Caco-2 (cell line): ENCODE measurements at regions not wholly inside any gene's neighbourhood (a gene's known extent, or its start where the extent isn't known, plus 50 kb on each side); places are given as distances from the start of the nearest gene placed in this dataset.

ENCODE experiments used
- BruUV-seq: library from RNA; stranded (reverse); fragments of 400-500 nt; replicated peaks from 2 replicates; lab custom pipeline; 2021; lab: Mats Ljungman, UMichigan
- CTCF ChIA-PET: fragments of 300-600 bp; sonication (Branson Sonifier 250); formaldehyde crosslinking; loops from one replicate; lab custom pipeline; 2022; ENCODE audit warnings: antibody characterized with exemption; lab: Charles Lee
- POLR2A ChIA-PET: fragments of 300-600 bp; sonication (Branson Sonifier 250); formaldehyde crosslinking; loops from one replicate; lab custom pipeline; 2022; ENCODE audit warnings: antibody characterized with exemption; lab: Charles Lee
- DNase-seq, 2 experiments: peaks; one replicate each; pipeline versions ENCODE4 v3.0.0 to v3.0.0-alpha.2; 2020 to 2022
- H3K27me3 ChIP-seq: replicated peaks from 2 replicates; pipeline ENCODE4 v1.6.0; 2011; ENCODE audit warnings: low read length; ENCODE audit not compliant: control insufficient read depth, insufficient read depth
- H3K36me3 ChIP-seq: 2 replicates; pipeline ENCODE4 v1.5.1; 2011; ENCODE audit warnings: low read length; ENCODE audit not compliant: control insufficient read depth, insufficient read depth
- H3K4me1 ChIP-seq: fragments of 250-450 bp; sonication (Bioruptor Pico); 2 replicates; pipeline ENCODE4 v1.5.1; 2020; ENCODE audit warnings: mild to moderate bottlenecking
- H3K4me3 ChIP-seq: 2 replicates; pipeline ENCODE4 v1.5.1; 2011; ENCODE audit warnings: low read depth, mild to moderate bottlenecking, control low read depth, low read length
- H3K9me3 ChIP-seq: fragments of 250-450 bp; sonication (Bioruptor Pico); 2 replicates; pipeline ENCODE4 v1.5.1; 2020; ENCODE audit warnings: mild to moderate bottlenecking, moderate library complexity
- H3K27ac Mint-ChIP-seq: one replicate; pipeline ENCODE4 v1.8.0; 2022; ENCODE audit warnings: mixed read lengths; ENCODE audit not compliant: unreplicated experiment
- H3K27me3 Mint-ChIP-seq: one replicate; pipeline ENCODE4 v1.8.0; 2022; ENCODE audit warnings: mixed read lengths; ENCODE audit not compliant: insufficient read depth, unreplicated experiment
- H3K36me3 Mint-ChIP-seq: one replicate; pipeline ENCODE4 v1.8.0; 2022; ENCODE audit warnings: mild to moderate bottlenecking, mixed read lengths; ENCODE audit not compliant: insufficient read depth, unreplicated experiment
- H3K4me1 Mint-ChIP-seq: one replicate; pipeline ENCODE4 v1.8.0; 2022; ENCODE audit warnings: low read depth, mixed read lengths; ENCODE audit not compliant: unreplicated experiment
- H3K4me3 Mint-ChIP-seq: one replicate; pipeline ENCODE4 v1.8.0; 2022; ENCODE audit warnings: mild to moderate bottlenecking, moderate library complexity, mixed read lengths; ENCODE audit not compliant: unreplicated experiment
- H3K9me3 Mint-ChIP-seq: one replicate; pipeline ENCODE4 v1.8.0; 2022; ENCODE audit warnings: mixed read lengths; ENCODE audit not compliant: unreplicated experiment
- CTCF ChIP-seq, 2 experiments: fragments of 200-600 bp in 1 of 2; IDR thresholded peaks; 1 replicate in 1 of 2; 2 replicates in 1 of 2; pipeline versions ENCODE4 v1.5.1 to v1.8.0; 2011 to 2022; ENCODE audit warnings: antibody characterized with exemption in 1 of 2, control low read depth in 1 of 2, inconsistent platforms in 1 of 2, low read depth in 1 of 2, low read length in 1 of 2, mild to moderate bottlenecking in 1 of 2, moderate library complexity in 1 of 2; ENCODE audit not compliant: insufficient read depth in 1 of 2, severe bottlenecking in 1 of 2, unreplicated experiment in 1 of 2
- intact Hi-C: fragments of 100-400 bp; cut with micrococcal nuclease; formaldehyde crosslinking; loops from one replicate; pipeline ENCODE4 v1.10.0; 2022; ENCODE audit not compliant: unreplicated experiment

DNA sequence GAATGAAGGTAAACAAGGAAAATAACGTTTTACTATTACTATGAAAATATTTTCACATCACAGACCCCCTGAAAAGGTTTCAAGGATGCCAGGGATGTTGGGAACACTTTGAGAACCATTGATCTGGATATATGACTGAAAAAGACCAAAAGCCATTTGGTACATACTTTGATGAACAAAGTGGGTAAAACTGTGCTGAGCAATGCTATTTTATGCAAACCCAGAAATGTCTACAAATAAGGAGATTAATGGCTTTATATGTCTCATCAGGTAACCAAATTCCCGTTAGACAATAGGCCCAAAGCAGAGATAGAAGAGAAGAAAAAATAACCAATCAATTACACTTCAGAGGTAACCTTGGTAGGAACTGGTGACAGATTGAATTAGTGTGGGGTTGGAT lies 101.4 kb upstream of the CNKSR3 start:
- Mint-ChIP-seq H3K27ac (no peak overlapping the region), H3K36me3 (no peaks in the 10 kb centered on the region), H3K4me1 (peaks cover 7% of the 10 kb centered on the region), H3K9me3 (no peaks in the 10 kb centered on the region), H3K27me3 (no peaks in the 10 kb centered on the region), H3K4me3 (no peak overlapping the region)
- intact Hi-C loops: no loop called here
- TF ChIP-seq CTCF (IDR thresholded peaks at IDR 0.05; ENCODE audit: insufficient read depth in 1 of 2, low read depth in 1 of 2, low read length in 1 of 2, severe bottlenecking in 1 of 2, unreplicated experiment in 1 of 2): no peak
- Histone ChIP-seq H3K4me1 (peaks cover 5% of the 10 kb centered on the region; the same call in 1 of the 2 replicates), H3K4me3 (no peak overlapping the region), H3K9me3 (no peaks in the 10 kb centered on the region), H3K27me3 (no peaks in the 10 kb centered on the region), H3K36me3 (no peaks in the 10 kb centered on the region)
- POLR2A ChIA-PET: no interaction called here
- no TSS peak for BruUV-seq
- CTCF ChIA-PET: no interaction called here
- DNase-seq: no peak

DNA sequence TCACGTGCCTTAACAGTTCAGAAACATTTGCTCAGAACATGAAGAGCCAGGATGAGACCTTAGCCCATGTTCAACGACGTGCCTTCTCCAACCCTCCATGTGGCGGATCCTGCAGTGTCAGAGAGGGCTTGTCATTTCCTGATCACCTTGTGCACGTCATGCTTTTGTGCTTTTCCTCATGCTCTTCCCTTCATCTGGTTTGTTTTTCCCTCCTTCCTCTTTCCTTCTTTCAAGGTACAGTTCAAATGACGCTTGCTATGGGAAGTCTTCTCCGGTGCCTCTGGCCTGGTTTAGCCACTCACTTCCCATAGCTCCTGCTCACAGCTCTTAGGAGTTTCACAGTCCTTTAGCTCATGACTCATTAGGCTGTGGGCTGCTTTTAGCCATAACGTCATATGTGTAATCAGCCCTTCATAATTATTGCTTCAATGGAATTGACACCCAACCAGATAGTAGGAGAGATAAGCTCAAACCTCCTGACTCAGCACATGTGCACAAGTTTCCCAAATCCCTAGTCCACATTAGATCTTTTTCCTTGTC lies 102.7 kb upstream of the CNKSR3 start:
- CTCF ChIA-PET: no interaction called here
- BruUV-seq: no TSS peak
- no peak for DNase-seq

DNA sequence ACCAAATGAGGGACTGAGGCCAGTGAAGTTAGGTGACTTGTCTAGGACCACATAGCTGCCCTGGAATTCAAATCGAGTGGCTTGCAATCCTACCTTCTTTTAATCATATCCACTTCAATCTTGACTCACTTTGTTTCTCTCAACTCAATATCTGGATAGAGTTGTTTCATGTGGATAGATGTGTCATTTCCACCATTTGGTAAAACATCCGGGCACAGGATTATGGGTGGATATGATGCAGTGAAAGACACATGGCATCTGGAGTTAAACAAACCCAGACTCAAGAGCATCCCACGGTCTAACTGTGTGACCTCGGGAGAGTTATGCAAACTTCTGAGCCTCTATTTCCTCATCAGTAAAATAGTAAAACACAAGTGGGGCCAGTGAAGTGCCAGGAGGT lies 103.6 kb upstream of the CNKSR3 start:
- Histone ChIP-seq H3K9me3 (no peaks in the 10 kb centered on the region), H3K4me1 (peaks cover 5% of the 10 kb centered on the region; the same call in 1 of the 2 replicates), H3K27me3 (no peaks in the 10 kb centered on the region), H3K4me3 (no peak overlapping the region), H3K36me3 (no peaks in the 10 kb centered on the region)
- ChIA-PET CTCF (no interaction called here), POLR2A (no interaction called here)
- intact Hi-C loops: no loop called here
- H3K9me3 Mint-ChIP-seq: no peaks in the 10 kb centered on the region
- BruUV-seq: no TSS peak
- no peaks in the 10 kb centered on the region for H3K36me3 Mint-ChIP-seq
- H3K27me3 Mint-ChIP-seq: no peaks in the 10 kb centered on the region
- DNase-seq: no peak
- no peak for TF ChIP-seq CTCF (IDR thresholded peaks at IDR 0.05; ENCODE audit: insufficient read depth in 1 of 2, low read depth in 1 of 2, low read length in 1 of 2, severe bottlenecking in 1 of 2, unreplicated experiment in 1 of 2)
- no peak overlapping the region for H3K4me3 Mint-ChIP-seq
- no peak overlapping the region for H3K27ac Mint-ChIP-seq
- peaks cover 7% of the 10 kb centered on the region for H3K4me1 Mint-ChIP-seq

More for the DNA sequence above, 102.7 kb upstream of the CNKSR3 start:
- Histone ChIP-seq H3K4me1 (peaks cover 5% of the 10 kb centered on the region; the same call in 1 of the 2 replicates), H3K9me3 (no peaks in the 10 kb centered on the region), H3K4me3 (no peak overlapping the region), H3K27me3 (no peaks in the 10 kb centered on the region), H3K36me3 (no peaks in the 10 kb centered on the region)
- Mint-ChIP-seq H3K36me3 (no peaks in the 10 kb centered on the region), H3K9me3 (no peaks in the 10 kb centered on the region), H3K4me3 (no peak overlapping the region), H3K27me3 (no peaks in the 10 kb centered on the region), H3K27ac (no peak overlapping the region), H3K4me1 (peaks cover 7% of the 10 kb centered on the region)
- POLR2A ChIA-PET: no interaction called here
- intact Hi-C loops: no loop called here
- TF ChIP-seq CTCF (IDR thresholded peaks at IDR 0.05; ENCODE audit: insufficient read depth in 1 of 2, low read depth in 1 of 2, low read length in 1 of 2, severe bottlenecking in 1 of 2, unreplicated experiment in 1 of 2): no peak
